ENCODE measurements at regions not wholly inside any gene's neighbourhood (a gene's known extent, or its start where the extent isn't known, plus 50 kb on each side); places are given as distances from the start of the nearest gene placed in this dataset.

DNA sequence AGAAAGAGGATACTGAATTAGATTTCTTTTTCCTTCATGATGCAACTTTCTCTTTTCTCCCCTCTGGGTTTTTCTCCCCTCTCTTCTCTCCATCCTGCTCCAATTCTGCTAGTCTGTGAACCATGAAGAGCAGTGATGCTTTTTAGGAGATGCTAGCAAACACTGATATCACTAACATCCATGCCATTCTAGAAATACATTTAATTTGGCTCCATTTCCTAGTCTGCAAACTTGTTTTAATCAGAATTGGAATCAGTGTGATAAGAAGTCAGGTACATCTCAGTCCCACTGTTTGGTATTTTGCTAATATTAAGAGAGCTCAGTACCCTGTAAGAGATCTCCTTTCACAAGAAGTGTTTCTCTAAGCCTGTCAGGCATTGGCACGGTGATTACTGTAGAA lies 437.1 kb downstream of the RWDD3 start:
- no peak for DNase-seq (ENCODE audit: low spot score)

DNA sequence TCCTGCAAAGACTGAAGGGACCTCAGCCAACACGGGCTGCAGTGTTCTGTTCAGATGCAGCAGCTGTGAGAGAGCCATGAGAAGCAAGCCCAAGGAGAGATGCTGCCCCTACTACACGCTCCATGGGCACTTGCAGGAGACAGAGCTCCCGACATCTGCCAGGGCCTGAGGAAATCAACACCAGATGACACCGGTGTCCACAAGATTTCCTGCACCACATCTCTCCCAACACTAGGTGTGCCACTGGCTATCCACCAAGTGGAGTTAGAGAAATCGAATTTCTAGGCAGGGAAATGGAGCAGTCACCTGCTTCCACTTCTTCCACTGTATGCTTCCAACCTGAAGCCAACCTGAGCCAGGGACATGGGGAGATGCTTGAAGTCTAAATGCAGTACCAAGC lies 445.3 kb downstream of the RWDD3 start:
- no peak for DNase-seq (ENCODE audit: low spot score)

DNA sequence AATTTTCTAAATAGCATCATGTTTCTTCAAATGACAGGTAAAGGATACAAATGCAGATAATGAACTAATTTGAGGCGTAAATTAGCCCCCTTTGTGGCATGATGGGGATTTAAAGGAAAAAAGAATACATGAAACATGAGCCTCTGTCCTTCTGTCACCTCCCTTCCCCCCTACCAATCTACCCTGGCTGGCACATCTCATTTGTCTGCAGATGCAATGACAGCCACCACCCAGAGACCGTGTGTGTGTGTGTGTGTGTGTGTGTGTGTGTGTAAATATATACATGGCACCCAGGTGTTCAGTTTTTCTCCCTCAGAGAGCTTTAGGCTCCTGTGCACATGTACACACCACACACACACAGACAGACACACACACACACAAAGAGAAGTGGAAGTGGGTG lies 451.1 kb downstream of the RWDD3 start:
- DNase-seq (ENCODE audit: low spot score): no peak

DNA sequence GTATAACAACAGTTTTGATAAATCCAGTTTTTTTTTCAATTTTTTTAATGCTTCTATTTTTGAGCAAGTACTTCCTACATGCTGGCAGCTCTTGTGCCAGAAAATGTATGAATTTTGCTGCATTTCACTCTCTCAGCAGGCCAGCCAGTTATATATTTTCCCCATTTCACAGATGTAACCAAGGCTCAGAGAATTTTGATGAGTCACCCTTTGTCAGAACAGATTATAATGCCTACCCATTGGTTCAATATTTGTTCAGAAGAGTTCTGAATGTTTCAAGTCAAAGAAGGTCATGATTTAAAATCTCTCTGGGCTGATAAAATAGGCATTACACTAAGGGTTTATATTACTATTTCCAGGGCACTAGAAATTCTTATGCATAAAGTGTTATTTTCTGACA lies 452.2 kb downstream of the RWDD3 start:
- DNase-seq (ENCODE audit: low spot score): no peak

DNA sequence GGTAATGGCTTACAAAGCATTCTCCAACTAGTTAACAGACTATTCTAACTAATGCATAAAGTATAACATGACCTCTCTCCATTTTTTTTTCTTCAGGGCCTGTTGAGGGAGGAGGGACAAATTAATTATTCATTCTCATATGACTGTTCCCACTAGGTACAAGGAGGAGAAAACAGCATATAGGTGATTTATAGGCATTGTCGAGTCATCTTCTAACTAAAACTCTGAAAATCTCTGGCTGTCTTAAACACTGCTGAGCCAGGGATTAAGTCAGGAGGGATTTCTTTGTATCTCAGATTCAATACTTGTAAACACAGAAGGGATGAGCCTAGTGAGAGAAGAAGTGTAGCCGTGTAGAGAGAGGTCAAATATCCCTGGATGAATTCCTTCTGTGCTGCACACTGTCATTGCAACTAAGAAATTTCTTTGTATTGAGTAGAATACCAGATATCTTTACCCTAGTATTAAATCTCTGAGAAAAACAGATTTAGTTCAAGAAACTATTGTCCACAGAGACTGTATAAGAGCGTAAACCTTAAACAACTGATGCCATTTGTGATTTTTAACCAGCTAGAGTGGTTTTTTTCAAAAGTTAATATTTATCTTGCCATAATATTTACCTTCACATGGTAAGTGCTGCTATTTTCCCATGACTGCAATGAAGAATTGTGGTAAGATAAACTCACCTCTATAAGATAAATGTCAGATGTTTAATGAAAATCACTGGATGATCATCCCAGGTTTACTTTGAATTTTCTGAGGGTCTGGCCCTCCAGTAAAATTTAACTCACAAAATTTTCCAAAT lies 465.3 kb downstream of the RWDD3 start:
- no peak for DNase-seq (ENCODE audit: low spot score)

DNA sequence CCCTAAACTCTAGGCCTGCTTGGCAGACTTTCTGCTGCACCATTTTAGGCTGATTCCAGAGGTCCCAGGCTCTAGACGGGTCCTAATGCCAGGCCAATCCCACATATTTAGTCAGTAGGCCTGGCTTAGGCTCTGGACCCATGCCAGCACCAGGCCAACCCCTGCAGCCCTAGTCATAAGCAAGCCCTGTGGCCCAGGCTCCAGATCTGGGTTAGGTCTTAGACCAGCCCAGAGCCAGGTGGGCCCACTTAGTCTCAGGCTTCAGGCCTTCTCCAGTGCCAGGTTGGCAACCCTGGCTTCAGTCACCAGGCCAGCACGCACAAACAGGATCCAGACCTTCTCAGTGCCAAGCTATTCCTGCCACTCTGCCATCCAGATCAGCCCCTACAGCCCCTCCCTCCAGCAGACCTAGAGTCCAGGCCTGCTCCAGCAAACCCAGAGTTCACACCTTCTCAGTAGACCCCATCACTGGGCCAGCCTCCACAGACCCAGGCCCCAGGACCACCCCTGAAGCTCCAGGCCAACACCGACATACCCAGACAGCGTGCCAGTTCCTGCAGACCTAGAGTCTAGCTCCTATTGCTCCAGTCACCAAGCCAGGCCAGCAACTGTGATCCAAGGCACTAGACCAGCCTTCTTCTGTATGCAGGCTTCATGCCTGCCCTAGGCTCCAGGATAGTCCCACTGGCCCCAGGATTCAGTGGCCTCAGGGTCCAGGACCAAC lies 467.6 kb downstream of the RWDD3 start:
- no peak for DNase-seq (ENCODE audit: low spot score)

DNA sequence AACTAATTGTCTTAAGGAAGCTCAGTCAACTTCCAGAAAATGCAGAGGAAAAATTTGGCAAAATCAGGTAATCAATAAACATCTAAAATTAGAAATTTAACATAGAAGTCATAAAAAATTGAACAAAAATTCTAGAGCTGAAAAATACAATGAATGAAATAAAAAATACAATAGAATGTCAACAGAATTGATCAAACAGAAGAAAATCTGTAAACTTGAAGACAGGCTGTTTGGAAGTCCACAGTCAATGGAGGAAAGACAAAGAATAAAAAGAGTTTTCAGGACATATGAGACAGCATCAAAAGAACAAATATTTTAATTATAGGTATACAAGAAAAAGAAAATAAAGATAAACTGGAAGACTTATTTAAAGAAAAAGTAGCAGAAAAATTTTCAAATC lies 469.0 kb downstream of the RWDD3 start:
- DNase-seq (ENCODE audit: low spot score): no peak

DNA sequence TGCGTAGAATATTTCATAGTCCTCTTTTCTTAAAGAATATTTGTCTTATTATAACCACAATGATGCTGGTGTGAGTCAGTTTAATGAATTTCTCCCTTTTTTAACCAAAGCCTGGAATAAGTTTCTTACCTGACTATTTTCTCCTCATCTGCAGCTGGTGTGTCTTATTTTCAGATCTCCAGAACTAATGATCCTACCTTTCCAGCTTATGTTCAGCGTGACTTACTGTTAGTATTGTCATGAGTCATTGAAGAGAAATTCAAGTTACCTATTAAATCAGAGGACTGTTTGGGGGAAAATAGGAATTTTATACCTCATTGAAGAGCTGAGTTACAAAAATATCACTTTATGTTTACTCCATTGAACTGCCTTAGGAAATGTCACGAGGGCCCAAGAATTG lies 482.1 kb downstream of the RWDD3 start:
- no peak for DNase-seq (ENCODE audit: low spot score)

DNA sequence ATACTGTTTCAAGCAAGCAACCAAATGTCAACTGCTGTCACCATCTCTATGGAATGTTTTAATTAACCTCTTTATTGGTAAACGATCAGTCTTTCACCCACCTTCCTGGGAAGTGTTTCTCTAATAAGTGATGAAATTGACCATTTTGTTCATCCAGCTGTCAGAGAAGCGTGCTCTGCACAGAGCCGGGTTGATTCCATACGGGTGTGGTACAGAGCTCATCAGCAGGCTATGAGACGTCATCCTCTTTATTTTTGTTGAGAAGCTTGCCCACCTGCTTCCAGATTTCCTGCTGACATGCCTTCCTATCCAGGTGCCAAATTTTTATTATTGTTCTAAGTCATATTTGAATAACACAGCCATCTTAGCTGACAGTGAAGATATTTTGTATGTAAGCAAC lies 482.5 kb downstream of the RWDD3 start:
- no peak for DNase-seq (ENCODE audit: low spot score)

DNA sequence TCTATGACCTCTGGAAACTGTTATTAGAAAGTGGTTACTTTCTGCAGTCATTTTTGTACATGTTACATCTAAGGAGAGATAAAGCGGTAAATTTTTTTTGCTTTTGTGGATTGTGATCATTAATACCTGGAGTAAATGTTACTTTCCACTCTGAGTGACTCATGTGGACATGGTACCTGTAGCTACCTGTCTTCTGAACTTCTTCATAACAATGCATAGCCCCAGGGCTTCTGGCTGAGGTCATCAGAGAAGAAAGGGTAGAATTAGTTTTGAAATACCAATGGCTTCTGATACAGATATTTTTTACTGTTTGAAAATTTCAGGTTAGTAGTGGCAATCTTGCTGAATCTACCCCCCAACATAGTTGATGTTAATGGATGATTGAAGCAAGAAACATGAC lies 489.3 kb downstream of the RWDD3 start:
- no peak for DNase-seq (ENCODE audit: low spot score)

DNA sequence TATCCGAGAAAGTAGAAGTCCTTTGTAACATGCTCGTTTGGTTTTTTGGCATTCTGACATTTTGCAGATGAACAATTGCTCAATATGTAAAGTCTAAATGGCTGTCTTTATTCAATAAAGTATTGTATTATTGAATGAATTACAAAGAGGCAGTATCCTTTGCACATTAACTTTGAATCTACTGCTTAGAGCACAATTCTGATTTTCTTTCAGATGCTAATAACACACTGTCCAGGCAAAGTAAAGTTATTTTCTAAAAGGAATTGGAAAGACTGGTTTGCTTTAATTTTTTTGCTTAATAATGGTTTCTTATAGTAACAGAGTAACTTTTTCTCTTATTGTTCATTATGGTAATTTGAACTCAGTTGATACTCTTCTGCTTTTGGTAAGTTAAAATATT lies 494.8 kb downstream of the RWDD3 start:
- no peak for DNase-seq (ENCODE audit: low spot score)

DNA sequence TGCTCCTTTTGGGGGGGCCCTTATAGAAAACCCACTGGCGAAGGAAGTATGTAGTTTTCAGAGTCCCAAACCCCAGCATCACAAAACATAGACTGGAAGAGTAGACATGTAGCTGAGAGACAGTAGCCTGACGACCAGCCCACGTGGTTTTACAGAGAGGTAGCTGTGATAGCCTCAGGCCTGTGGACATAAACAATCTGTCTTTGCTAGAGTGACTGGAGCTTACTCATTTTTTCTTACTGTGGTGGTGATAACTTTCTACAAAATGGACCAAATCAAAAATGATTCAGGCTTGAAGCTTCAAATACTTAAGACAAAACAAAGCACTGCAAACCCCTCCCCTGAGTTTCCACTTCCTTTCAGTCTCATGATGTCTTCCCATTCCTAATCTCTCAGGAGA lies 497.0 kb downstream of the RWDD3 start:
- DNase-seq (ENCODE audit: low spot score): no peak

DNA sequence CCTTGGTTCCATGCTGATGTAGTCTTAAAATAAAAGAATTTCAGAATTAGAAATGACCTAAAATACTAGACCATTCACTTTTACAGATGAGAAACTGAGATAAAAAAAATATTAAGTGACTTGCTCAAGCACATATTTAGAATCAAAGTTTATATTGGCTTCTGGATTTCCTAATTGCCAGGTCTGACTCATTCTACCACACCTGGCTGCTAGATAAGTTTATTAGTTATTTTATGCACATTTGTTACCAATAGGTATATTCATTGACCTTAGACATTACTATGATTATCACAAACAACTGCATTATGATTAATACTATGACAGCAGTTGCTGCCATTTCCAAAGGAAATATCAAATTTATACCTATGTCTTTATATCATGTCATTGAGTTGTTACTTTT lies 497.5 kb downstream of the RWDD3 start:
- DNase-seq (ENCODE audit: low spot score): no peak

DNA sequence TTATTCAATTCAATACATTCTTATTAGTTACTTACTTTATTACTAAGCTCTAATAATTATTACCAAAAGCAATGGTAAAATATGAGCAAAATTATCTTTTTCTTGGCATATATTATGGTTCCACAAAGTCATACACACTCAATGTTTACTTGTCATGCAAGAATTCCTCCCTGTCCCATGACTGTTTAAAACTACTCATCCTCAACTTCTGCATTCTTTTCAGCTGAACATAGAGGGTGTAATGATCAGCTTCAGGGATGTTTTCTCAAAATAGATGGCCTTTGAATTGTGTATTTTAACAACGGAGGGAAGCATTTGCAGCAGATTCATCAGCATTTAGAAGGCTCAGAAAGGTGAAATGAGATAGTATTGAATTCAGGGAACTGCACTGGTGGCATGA lies 499.0 kb downstream of the RWDD3 start:
- no peak for DNase-seq (ENCODE audit: low spot score)

DNA sequence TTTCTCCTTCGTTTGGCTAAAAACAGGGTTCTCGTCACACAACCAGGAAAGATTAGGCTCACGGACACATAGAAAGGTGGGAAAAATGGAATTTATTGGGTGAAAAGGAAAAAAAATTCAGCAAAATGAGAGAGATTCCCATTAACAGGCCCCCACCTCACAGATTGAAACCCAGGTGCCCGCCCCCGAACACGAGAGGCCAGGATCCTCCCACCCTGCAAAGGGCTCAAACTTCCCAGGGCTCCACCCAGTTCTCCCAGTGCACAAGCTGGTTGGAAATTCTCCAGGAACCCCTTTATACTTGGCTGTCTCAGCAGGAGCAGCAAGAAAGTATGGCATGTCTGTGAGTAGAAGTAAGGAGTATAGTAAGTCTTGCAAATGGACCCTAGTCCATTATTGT lies 499.7 kb downstream of the RWDD3 start:
- no peak for DNase-seq (ENCODE audit: low spot score)

DNA sequence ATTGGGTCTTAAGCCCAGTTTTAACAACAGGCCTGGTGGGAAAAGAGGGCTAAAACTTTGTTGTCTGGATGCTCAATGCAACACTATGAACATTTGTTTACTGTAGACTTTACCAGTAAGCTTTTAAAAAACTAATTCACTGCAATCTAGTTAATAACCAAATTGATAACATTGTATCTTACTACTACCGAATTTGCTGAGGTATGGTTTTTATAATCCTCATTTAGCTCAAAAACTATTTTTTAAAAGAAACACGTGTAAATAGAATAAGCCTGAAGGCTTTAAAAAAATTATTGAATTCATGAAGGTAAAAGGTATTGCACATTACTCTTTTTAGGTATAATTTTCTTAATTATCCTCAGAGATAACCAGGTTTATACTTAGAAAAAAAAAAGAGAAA lies 500.6 kb downstream of the RWDD3 start:
- no peak for DNase-seq (ENCODE audit: low spot score)

DNA sequence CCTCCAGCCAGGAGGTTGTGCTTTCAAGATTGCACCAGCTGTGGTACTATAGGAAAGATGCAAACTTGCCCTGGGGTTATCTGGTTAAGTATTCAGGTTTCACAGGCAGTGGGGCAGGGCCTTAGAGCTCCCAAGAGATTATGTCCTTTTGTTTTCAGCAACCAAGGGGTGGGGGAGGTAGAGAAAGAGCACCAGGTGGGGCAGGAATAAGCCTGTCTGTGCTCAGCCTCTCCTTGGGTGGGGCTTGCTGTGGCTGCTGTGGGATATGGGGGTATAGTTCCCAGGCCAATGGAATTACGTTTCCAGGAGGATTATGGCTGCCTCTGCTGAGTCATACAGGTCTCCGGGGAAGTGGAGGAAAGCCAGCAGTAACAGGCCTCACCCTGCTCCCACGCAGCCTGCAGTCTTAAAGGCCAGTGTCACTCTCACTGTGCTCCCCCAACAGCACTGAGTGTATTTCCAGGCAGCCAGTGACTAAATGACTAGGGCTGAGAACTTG lies 508.6 kb downstream of the RWDD3 start:
- DNase-seq (ENCODE audit: low spot score): no peak

DNA sequence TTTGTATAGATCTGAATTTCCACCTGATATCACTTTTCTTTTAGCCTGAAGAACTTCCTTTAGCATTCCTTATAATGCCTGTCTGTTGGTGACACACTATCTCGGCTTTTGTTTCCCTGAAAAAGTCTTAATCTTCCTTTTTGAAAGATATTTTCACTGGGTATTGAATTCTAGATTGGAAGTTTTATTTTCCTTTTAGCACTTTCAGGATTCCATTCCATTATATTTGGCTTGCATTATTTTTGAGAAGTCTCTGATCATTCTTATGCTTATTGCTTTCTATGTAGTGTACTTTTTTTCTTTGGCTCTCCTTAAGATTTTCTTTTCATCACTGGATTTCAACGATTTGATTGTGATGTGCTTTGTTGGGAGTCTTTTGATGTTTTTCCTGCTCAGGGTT lies 510.7 kb downstream of the RWDD3 start:
- DNase-seq (ENCODE audit: low spot score): no peak

DNA sequence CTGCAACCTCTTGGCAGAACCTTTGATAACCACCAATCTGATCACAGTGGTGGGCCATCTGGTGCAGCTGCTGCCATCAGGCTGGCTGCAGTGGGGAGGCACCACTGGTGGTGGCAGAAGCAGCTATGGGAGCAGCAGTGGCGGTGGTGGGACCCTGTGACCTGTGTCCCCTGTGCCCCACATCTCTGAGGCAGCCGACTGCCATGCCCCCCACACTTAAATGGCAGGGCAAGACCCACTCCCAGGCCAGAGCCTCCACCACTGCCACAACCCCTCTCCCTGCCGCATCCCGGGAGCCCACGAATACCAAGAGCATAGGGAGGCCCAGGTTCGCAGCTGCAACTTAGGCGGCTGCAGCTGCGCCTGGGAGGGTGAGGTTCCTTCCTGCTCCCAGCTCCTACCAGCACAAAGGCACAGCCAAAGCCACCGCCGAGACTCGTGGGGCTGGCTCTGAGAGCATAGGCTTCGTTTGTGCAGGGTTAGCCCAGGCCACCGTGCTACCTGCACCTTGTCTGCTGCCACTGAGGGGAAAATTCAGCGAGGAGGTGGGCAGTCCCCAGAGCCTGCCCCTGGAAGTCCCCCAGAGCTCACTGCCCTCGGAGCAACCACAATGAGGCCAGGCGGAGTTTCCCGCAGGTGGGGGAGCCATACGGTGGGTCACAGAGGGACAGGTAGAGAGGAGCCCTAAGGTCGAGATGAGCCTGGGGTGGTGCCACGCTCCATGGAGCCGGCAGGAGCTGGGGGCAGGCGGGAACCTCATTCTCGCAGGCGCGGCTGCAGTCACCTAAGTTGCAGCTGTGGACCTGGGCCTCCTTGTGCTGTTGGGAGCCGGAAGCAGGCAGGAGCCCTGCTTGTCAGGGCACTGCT lies 518.7 kb downstream of the RWDD3 start:
- no peak for DNase-seq (ENCODE audit: low spot score)

DNA sequence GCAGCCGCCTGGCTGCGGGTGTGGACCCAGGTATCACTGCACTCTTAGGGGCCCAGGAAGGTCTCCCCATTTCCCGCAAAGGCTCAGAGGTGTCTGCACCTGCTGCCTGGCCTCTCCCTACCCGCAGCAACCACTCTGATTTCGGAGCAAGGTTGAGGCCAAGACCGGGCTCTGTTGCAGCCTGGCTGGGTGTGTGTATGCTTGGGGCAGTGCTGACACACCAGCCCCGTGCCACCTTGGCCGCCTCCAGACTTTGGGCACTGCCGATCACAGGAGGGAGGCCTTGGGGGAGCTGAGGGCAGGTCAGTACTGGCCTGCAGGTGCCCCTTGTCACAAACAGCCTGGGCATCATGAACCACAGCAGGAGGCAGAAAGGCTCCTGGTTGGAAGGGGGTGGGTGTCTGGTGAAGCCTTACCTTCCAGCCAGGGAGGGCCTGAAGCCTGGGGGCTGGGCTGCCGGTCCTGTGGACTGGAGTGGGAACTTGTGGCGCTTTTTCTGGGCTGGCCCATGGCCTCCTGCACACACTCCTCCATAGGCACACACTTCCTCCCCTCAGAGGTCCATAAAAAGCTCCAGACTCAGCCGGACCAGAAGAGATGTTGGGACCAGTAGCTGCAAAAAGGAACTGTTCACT lies 519.5 kb downstream of the RWDD3 start:
- no peak for DNase-seq (ENCODE audit: low spot score)

DNA sequence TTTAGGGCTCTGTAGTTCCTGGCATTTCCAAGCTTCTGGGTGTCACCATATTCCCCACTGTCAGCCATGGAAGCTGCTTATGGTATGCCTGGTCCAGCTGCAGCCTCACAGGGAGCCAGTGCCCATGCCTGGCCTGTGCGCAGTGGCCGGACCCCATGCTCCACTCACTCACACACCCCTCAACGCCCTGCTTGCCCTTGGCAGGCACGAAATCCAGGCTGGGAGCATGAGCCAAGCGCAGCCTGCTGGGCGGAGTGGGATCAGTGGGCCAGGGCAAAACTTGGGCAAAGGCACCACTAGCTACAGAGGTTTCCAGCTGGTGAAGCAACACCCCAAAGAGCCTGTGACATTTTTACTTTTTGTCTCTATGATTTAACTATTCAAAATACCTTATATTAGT lies 520.4 kb downstream of the RWDD3 start:
- no peak for DNase-seq (ENCODE audit: low spot score)

DNA sequence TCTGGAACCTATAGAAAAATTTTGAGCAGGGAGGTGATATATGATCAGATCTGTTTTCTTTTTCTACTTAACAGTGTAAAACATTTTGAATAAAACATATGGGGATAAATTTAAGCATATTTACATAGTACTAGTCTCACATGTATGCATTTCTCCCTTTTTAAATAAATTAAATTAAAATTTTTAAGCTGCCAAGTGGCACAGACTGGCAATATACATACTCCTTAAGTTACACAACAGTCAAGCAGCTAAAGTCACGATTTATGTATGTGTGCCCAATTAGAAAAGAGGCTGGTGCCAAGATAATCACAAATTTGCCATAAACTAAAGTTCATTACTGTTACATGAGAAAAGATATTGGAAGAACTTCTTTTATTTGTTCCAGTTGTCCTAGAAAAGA lies 532.0 kb downstream of the RWDD3 start:
- DNase-seq (ENCODE audit: low spot score): no peak

Measured in NAMALWA (cell line).